ENCODE measurements at regions not wholly inside any gene's neighbourhood (a gene's known extent, or its start where the extent isn't known, plus 50 kb on each side); places are given as distances from the start of the nearest gene placed in this dataset.

- TF ChIP-seq POU2F2 (IDR thresholded peaks at IDR 0.05; ENCODE audit: borderline replicate concordance, low read depth, low read length), result no peak
- TF ChIP-seq MEF2B (IDR thresholded peaks at IDR 0.05; ENCODE audit: partially characterized antibody, poor library complexity, severe bottlenecking), result no peak
- no peak for TF ChIP-seq ELK1 (IDR thresholded peaks at IDR 0.05; ENCODE audit: low read depth, low read length)
Measured at GRCh38 chr3:76586471-76586870, 453.4 kb upstream of the ROBO2 start (continued).

GRCh38 chr3:76610150-76610549, 429.7 kb upstream of the ROBO2 start:
- ChIA-PET CTCF (no interaction called here), RAD21 (ENCODE audit: unreplicated experiment) (no interaction called here), SMC1A (ENCODE audit: uncharacterized antibody, unreplicated experiment) (no interaction called here), POLR2A (no interaction called here)
- FAIRE-seq (no peak), DNase-seq (ENCODE audit: low read depth, low spot score) (no peak), ATAC-seq (no peak)
- H3K36me3 ChIP-seq (ENCODE audit: control insufficient read depth in 2 of 2, insufficient read depth in 2 of 2, low read length in 1 of 2), result no peaks in the 10 kb centered on the region
- 19% methylated on average over 11 of the region's 11 CpGs for WGBS (ENCODE audit: insufficient coverage, insufficient replicate concordance, low lambda C conversion rate, missing lambda C conversion rate)
- TF ChIP-seq BCL11A (IDR thresholded peaks at IDR 0.05; ENCODE audit: low read depth, low read length), result no peak
- no peak for TF ChIP-seq ATF3 (IDR thresholded peaks at IDR 0.05; ENCODE audit: borderline replicate concordance, extremely low read depth, low read depth, low read length)
- TF ChIP-seq FOXK2 (IDR thresholded peaks at IDR 0.05), result no peak
- no peak for TF ChIP-seq POU2F2 (IDR thresholded peaks at IDR 0.05; ENCODE audit: borderline replicate concordance, low read depth, low read length)
- no peak overlapping the region for H3K27ac ChIP-seq (ENCODE audit: control insufficient read depth, insufficient read depth)
- no peaks in the 10 kb centered on the region for H3K9me3 ChIP-seq (replicated peaks; ENCODE audit: control insufficient read depth, insufficient read depth, low read length)
- no peaks in the 10 kb centered on the region for H3K79me2 ChIP-seq (ENCODE audit: control insufficient read depth, insufficient read depth, low read length)
- in situ Hi-C loops (cut with MboI), result no loop called here
- no peak overlapping the region for H2AFZ ChIP-seq (ENCODE audit: control insufficient read depth, low read depth, low read length)
- intact Hi-C loops (cut with micrococcal nuclease; ENCODE audit: unreplicated experiment), result no loop called here
- H3K4me3 ChIP-seq, result no peak overlapping the region
- no TSS peak for BruUV-seq (replicated peaks)
- no peaks in the 10 kb centered on the region for H3K27me3 ChIP-seq (replicated peaks in 1 of 2; ENCODE audit: control insufficient read depth in 2 of 2, insufficient read depth in 2 of 2, low read length in 1 of 2)
- H3K9ac ChIP-seq (ENCODE audit: control insufficient read depth, insufficient read depth, low read length), result no peak overlapping the region
- no peak overlapping the region for H3K4me2 ChIP-seq (ENCODE audit: control insufficient read depth, insufficient read depth)
- no peaks in the 10 kb centered on the region for H4K20me1 ChIP-seq (ENCODE audit: control insufficient read depth, insufficient read depth)
- no peaks in the 10 kb centered on the region for H3K4me1 ChIP-seq (ENCODE audit: control insufficient read depth, insufficient read depth, low read length)
